ENCODE measurements at regions not wholly inside any gene's neighbourhood (a gene's known extent, or its start where the extent isn't known, plus 50 kb on each side); places are given as distances from the start of the nearest gene placed in this dataset.

GRCh38 chr11:128246364-128246801, 341.0 kb downstream of the ETS1 start:
- peaks cover 0 to 2% of the 10 kb centered on the region in 2 donors for H3K4me1 ChIP-seq
- H3K27ac ChIP-seq = no peak overlapping the region
- no peaks in the 10 kb centered on the region for H3K36me3 ChIP-seq
- intact Hi-C loops (cut with DNase I) = no loop called here
- no peaks in the 10 kb centered on the region for H3K27me3 ChIP-seq
- ATAC-seq (peak; percentile 75), DNase-seq (peak in 1 of 4 donors; percentile 73)
- no peaks in the 10 kb centered on the region for H3K9me3 ChIP-seq
- no peak overlapping the region for H3K4me3 ChIP-seq
- TF ChIP-seq CTCF (IDR thresholded peaks at IDR 0.05) = no peak

GRCh38 chr11:128244871-128245270, 342.5 kb downstream of the ETS1 start:
- Histone ChIP-seq H3K27me3 (no peaks in the 10 kb centered on the region), H3K4me1 (peaks cover 0 to 2% of the 10 kb centered on the region in 2 donors), H3K36me3 (no peaks in the 10 kb centered on the region), H3K27ac (no peak overlapping the region), H3K4me3 (no peak overlapping the region), H3K9me3 (no peaks in the 10 kb centered on the region)
- TF ChIP-seq CTCF (IDR thresholded peaks at IDR 0.05) = no peak
- ATAC-seq (no peak), DNase-seq (no peak)
- intact Hi-C loops (cut with DNase I) = no loop called here

GRCh38 chr11:128242451-128242850, 344.9 kb downstream of the ETS1 start:
- Histone ChIP-seq H3K27ac (no peak overlapping the region), H3K27me3 (no peaks in the 10 kb centered on the region), H3K4me3 (no peak overlapping the region), H3K36me3 (no peaks in the 10 kb centered on the region), H3K4me1 (peaks cover 0 to 2% of the 10 kb centered on the region in 2 donors), H3K9me3 (no peaks in the 10 kb centered on the region)
- ATAC-seq (no peak), DNase-seq (peak in 1 of 4 donors; percentile 65)
- TF ChIP-seq CTCF (IDR thresholded peaks at IDR 0.05) = no peak
- intact Hi-C loops (cut with DNase I) = no loop called here

GRCh38 chr11:128240546-128240945, 346.8 kb downstream of the ETS1 start:
- no peak for DNase-seq
- Histone ChIP-seq H3K4me1 (peaks cover 2 to 7% of the 10 kb centered on the region in 2 donors), H3K27ac (no peak overlapping the region), H3K4me3 (no peak overlapping the region), H3K36me3 (no peaks in the 10 kb centered on the region), H3K9me3 (no peaks in the 10 kb centered on the region), H3K27me3 (no peaks in the 10 kb centered on the region)
- intact Hi-C loops (cut with DNase I) = no loop called here
- no peak for TF ChIP-seq CTCF (IDR thresholded peaks at IDR 0.05)
- no peak for ATAC-seq

GRCh38 chr11:128239306-128239705, 348.1 kb downstream of the ETS1 start:
- no peak overlapping the region for H3K4me3 ChIP-seq
- intact Hi-C loops (cut with DNase I) = no loop called here
- peaks cover 3 to 12% of the 10 kb centered on the region in 2 donors for H3K4me1 ChIP-seq
- DNase-seq (no peak), ATAC-seq (no peak)
- TF ChIP-seq CTCF (IDR thresholded peaks at IDR 0.05) = no peak
- H3K27ac ChIP-seq = no peak overlapping the region
- H3K36me3 ChIP-seq = no peaks in the 10 kb centered on the region
- H3K27me3 ChIP-seq = no peaks in the 10 kb centered on the region
- H3K9me3 ChIP-seq = no peaks in the 10 kb centered on the region
